OCI-LY3 (cell line): ENCODE measurements at regions not wholly inside any gene's neighbourhood (a gene's known extent, or its start where the extent isn't known, plus 50 kb on each side); places are given as distances from the start of the nearest gene placed in this dataset.

Experiments used
- EZH2phosphoT487 ChIP-seq: fragments of 200-600 bp; shearing (Covaris generic); IDR thresholded peaks from 2 replicates; pipeline ENCODE4 v1.6.1; 2018; ENCODE audit warnings: antibody characterized with exemption, mixed run types, low read depth
- TF ChIP-seq, protein P1 (sequence below): fragments of 200-600, 300-600 bp; sonication (generic); IDR thresholded peaks from 2 replicates; pipeline ENCODE4 v1.5.1; 2014; ENCODE audit warnings: antibody characterized with exemption, low read length, low read depth

DNA sequence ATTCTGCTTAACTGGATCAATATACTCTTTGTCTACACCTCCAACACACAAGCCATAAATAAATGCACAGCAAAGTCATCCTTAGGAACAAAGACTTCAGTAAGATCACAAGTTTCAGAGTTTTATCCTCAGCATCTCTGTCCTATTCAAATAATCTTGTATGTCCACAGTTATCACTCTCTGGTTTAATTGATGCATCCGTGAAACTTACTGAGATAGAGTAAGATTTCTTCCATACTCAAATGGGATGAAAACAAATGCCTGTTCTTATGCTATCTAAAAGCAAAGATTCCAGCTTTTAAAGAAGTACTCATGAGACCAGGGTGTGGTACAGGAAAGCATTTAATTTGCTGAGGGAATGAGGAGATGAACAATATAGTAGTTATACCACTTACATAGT, 184.6 kb upstream of the SLC7A11 start:
- TF ChIP-seq, protein P1, sequence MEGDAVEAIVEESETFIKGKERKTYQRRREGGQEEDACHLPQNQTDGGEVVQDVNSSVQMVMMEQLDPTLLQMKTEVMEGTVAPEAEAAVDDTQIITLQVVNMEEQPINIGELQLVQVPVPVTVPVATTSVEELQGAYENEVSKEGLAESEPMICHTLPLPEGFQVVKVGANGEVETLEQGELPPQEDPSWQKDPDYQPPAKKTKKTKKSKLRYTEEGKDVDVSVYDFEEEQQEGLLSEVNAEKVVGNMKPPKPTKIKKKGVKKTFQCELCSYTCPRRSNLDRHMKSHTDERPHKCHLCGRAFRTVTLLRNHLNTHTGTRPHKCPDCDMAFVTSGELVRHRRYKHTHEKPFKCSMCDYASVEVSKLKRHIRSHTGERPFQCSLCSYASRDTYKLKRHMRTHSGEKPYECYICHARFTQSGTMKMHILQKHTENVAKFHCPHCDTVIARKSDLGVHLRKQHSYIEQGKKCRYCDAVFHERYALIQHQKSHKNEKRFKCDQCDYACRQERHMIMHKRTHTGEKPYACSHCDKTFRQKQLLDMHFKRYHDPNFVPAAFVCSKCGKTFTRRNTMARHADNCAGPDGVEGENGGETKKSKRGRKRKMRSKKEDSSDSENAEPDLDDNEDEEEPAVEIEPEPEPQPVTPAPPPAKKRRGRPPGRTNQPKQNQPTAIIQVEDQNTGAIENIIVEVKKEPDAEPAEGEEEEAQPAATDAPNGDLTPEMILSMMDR: no peak
- no peak for TF ChIP-seq EZH2phosphoT487
